ENCODE measurements at regions not wholly inside any gene's neighbourhood (a gene's known extent, or its start where the extent isn't known, plus 50 kb on each side); places are given as distances from the start of the nearest gene placed in this dataset.

DNA sequence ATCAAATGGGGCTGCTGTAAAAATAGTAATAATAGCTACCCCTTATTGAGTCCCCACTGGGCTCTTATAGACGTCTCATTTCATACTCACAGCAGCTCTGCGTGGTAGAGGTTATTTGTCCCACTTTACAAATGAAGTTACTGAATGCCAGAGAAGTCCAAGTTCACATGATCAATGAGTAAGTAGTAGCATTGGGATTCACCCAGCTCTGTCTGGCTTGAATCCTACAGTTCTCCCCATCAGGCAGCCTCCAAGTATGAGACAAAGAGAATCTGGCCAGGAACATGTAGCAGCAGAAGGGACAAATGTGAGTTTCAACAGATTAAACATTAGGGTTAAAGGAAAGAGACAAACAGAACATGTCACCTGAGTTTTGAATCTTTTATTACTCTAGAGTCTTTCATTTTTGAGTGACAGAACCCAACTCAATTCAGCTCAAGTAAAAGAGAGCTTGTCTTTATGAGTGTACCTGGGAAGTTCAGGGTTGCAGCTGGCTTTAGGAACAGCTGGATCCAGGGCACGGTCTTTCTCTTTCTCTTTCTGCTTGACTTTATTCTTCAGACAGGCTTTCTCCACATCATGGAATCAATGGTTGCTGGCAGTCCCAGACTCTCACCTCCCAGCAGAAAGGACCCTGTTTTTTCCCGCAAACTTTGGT lies 64.1 kb upstream of the JDP2 start:
- peak; percentile 40 for DNase-seq
- TF ChIP-seq CTCF (IDR thresholded peaks at IDR 0.05) (no peak), POLR2A (IDR thresholded peaks at IDR 0.05) (no peak)
- H3K4me1 ChIP-seq = peaks cover 7% of the 10 kb centered on the region
- no peak overlapping the region for H3K4me3 ChIP-seq
- no peak overlapping the region for H3K27ac ChIP-seq
- no peaks in the 10 kb centered on the region for H3K27me3 ChIP-seq
- H3K9me3 ChIP-seq = no peaks in the 10 kb centered on the region
- 80 to 83% methylated on average over 4 of the region's 4 CpGs for WGBS, 2 donors
- intact Hi-C loops (cut with DNase I; ENCODE audit: low total_unique reads) = no loop called here
- H3K36me3 ChIP-seq (ENCODE audit: low read depth, missing control alignments) = no peaks in the 10 kb centered on the region

DNA sequence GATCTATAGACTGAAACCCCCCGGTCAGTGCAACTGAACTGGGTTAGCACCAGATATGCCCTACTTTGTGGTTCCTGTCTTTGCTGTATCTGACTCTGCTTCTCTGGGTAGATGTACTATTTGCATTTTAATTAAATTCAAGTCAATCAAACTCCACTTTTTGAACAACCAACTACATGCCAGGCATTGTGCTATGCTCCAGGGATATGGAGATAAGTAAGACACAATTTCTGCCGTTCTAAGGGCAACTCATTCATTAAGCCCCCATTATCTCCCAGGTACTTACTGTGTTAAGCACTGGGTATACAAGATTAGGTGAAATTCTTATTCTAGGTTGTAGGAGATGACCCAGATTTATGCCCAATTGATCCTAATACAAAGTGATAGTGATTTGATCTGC lies 62.7 kb upstream of the JDP2 start:
- no peak overlapping the region for H3K27ac ChIP-seq
- DNase-seq = no peak
- 86% methylated on average over 2 of the region's 2 CpGs for WGBS, 2 donors
- TF ChIP-seq POLR2A (IDR thresholded peaks at IDR 0.05) (no peak), CTCF (IDR thresholded peaks at IDR 0.05) (no peak)
- H3K36me3 ChIP-seq (ENCODE audit: low read depth, missing control alignments) = no peaks in the 10 kb centered on the region
- H3K4me3 ChIP-seq = no peak overlapping the region
- no peaks in the 10 kb centered on the region for H3K27me3 ChIP-seq
- intact Hi-C loops (cut with DNase I; ENCODE audit: low total_unique reads) = no loop called here
- H3K9me3 ChIP-seq = no peaks in the 10 kb centered on the region
- peaks cover 7% of the 10 kb centered on the region for H3K4me1 ChIP-seq

GRCh38 chr14:75366963-75367362 lies 60.9 kb upstream of the JDP2 start:
- Histone ChIP-seq H3K4me3 (no peak overlapping the region), H3K27ac (no peak overlapping the region), H3K27me3 (no peaks in the 10 kb centered on the region), H3K4me1 (peaks cover 3% of the 10 kb centered on the region), H3K36me3 (ENCODE audit: low read depth, missing control alignments) (no peaks in the 10 kb centered on the region), H3K9me3 (no peaks in the 10 kb centered on the region)
- DNase-seq = no peak
- 84 to 85% methylated on average over 5 of the region's 5 CpGs for WGBS, 2 donors
- intact Hi-C loops (cut with DNase I; ENCODE audit: low total_unique reads) = no loop called here
- TF ChIP-seq CTCF (IDR thresholded peaks at IDR 0.05) (no peak), POLR2A (IDR thresholded peaks at IDR 0.05) (no peak)

- TF ChIP-seq CTCF (IDR thresholded peaks at IDR 0.05) (no peak), POLR2A (IDR thresholded peaks at IDR 0.05) (no peak)
- 85 to 100% methylated on average over 1 of the region's 1 CpG for WGBS, 2 donors
Measured at GRCh38 chr14:75368333-75368732, 59.5 kb upstream of the JDP2 start.

DNA sequence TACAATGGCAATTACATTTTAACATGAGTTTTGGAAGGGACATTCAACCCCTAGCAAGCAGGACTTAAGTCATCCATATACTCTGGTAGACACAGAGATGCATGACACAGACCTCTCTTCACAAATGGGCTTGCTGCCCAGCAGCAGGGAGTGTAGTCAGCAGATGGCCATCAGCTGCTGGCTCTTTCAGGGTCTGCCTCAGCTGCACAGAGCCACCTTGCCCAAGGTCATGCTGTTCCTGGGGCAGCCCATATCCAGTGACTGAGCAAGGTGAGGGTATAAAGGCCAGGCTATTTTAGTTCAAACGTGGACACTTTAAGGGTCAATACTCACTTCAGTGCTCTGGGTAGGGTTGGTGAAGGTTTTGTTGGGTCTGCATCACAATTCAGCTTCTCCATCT lies 58.3 kb upstream of the JDP2 start:
- H3K27ac ChIP-seq = no peak overlapping the region
- 60 to 67% methylated on average over 1 of the region's 1 CpG for WGBS, 2 donors
- H3K27me3 ChIP-seq = no peaks in the 10 kb centered on the region
- DNase-seq = no peak
- TF ChIP-seq CTCF (IDR thresholded peaks at IDR 0.05) = no peak
- no peak for TF ChIP-seq POLR2A (IDR thresholded peaks at IDR 0.05)
- H3K36me3 ChIP-seq (ENCODE audit: low read depth, missing control alignments) = no peaks in the 10 kb centered on the region
- no peak overlapping the region for H3K4me3 ChIP-seq
- peaks cover 4% of the 10 kb centered on the region for H3K4me1 ChIP-seq
- H3K9me3 ChIP-seq = no peaks in the 10 kb centered on the region
- intact Hi-C loops (cut with DNase I; ENCODE audit: low total_unique reads) = no loop called here

More at GRCh38 chr14:75368333-75368732, 59.5 kb upstream of the JDP2 start:
- no peaks in the 10 kb centered on the region for H3K36me3 ChIP-seq (ENCODE audit: low read depth, missing control alignments)
- intact Hi-C loops (cut with DNase I; ENCODE audit: low total_unique reads) = no loop called here
- H3K4me3 ChIP-seq = no peak overlapping the region
- H3K27ac ChIP-seq = no peak overlapping the region
- H3K9me3 ChIP-seq = no peaks in the 10 kb centered on the region
- no peaks in the 10 kb centered on the region for H3K27me3 ChIP-seq
- peaks cover 4% of the 10 kb centered on the region for H3K4me1 ChIP-seq
- DNase-seq = no peak

Data from testis (tissue), 2 donors.